Stimulated activated CD8-positive, alpha-beta memory T cell treated with anti-CD3 and anti-CD28 coated beads, Interleukin-4, amount 100 ng/mL, for 1 hour (primary cell): ENCODE measurements at regions not wholly inside any gene's neighbourhood (a gene's known extent, or its start where the extent isn't known, plus 50 kb on each side); places are given as distances from the start of the nearest gene placed in this dataset.

Experiments
- DNase-seq, 2 donors: peaks; one replicate each; pipeline ENCODE4 v3.0.0-alpha.2; 2020; ENCODE audit warnings: low read depth in 2 of 2, low spot score in 1 of 2

DNA sequence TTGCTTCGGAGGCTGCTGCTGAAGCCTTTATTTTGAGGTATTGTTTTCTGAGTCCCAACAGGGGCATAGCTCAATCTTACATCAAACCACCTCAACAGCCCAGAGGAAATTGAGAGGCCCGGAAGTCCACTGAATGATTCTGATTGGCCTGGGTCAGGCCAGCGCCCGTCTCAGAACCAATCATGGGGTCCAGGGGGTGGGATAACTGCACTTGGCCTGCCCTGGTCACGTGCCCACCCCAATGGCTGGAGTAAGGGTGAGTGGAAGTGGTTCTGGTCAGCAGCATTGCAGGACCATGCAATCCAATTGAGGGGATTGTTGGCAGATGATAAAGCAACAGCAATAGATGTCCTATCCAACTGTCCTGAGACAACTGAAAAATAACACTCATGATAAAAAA is 190.6 kb downstream of the HERPUD2 start:
- no peak for DNase-seq

DNA sequence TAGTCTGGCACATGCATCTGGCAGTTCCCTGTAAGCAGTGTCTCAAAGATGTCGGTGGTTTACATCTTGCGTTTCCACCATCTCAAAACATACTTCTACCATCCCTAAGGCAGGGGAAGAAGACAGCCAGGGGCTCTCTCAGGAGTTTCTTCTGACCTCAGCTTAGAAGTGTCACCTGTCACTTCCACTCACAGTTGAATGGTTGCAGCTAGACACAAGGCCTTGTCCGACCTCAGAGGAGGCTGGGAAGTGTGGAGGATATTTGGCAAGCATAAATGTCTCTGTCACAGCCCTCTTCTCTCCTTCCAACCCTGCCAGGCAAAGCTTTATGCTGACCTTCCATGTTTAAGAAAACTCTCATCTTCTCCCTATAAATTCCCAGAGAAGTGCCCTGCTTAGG is 193.3 kb downstream of the HERPUD2 start:
- no peak for DNase-seq

DNA sequence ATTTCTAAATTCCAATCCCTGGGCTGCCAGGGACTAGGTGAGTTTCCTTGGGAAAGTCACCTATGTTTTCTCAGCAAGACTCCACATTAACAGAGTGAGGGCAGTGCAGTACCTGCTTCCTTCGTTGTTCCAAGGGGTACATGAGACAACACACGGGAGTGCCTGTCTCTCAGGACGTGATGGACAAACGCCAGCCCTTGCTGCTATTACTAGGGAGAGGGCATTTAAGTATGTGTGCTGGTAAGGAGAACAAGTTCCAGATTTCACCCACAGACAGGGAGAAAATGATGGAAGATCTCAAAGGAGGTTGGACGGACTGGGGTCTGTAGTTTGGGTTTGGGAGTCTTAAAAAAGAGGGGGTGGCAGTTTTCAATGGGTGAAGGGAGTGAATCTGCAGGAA is 195.7 kb downstream of the HERPUD2 start:
- DNase-seq = no peak

DNA sequence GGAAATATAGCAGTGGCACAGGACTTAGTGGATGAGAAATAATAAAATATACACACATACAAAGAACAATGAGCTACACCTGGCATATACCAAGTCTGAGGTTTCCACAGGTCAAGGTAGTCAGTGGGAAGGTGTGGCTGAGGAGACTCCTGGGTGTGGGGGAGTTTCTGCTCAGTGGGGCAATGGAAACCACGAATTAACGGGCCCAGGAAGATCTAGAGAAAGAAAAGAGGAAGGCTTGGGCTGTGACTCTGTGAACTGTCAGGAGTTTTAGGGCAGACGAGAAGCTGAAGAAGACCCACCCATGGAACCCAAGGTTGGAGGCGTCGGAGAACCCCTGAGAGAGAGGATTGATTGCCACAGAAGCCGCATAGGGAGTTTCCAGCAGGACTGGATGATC is 196.5 kb downstream of the HERPUD2 start:
- DNase-seq = no peak

DNA sequence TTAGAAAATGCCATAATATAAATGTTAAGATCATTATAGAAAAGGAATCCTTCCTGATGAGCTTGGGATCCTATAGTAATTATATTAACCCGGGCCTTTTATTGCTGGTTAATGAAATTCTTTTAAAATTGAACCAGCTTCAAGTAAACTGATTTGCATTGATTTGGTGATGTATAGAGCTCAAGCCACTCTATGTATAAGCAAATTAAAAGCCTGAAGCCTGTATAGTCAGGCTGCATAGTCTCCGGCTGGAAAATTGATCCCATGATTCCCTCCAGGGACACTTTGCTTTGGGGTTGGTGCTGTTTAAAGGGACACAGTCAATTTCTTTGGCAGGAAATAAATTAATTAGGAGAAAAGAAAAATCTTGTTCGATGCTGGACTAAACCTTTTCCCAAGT is 199.1 kb downstream of the HERPUD2 start:
- DNase-seq = no peak

GRCh38 chr7:35495377-35495776 is 199.6 kb downstream of the HERPUD2 start:
- DNase-seq = no peak

DNA sequence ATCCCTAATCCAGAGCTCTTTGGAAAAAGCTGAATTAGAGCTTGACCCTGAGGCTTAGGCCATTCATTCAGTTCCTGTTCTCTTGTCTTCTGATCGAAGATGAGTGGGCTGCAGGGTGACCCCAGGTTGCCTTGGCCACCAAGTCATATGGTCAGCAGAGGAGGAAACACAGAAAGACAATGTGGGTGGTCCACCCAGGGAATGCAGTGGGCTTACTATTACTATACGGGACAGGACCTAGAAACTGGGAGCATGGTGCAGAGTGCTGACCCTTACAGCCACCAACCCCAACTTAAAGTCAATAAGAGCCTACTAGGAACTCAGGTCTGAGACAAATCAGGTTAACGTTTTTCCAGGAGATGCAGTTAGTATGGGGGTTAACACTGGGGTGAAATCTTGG is 200.5 kb downstream of the HERPUD2 start:
- DNase-seq = no peak

DNA sequence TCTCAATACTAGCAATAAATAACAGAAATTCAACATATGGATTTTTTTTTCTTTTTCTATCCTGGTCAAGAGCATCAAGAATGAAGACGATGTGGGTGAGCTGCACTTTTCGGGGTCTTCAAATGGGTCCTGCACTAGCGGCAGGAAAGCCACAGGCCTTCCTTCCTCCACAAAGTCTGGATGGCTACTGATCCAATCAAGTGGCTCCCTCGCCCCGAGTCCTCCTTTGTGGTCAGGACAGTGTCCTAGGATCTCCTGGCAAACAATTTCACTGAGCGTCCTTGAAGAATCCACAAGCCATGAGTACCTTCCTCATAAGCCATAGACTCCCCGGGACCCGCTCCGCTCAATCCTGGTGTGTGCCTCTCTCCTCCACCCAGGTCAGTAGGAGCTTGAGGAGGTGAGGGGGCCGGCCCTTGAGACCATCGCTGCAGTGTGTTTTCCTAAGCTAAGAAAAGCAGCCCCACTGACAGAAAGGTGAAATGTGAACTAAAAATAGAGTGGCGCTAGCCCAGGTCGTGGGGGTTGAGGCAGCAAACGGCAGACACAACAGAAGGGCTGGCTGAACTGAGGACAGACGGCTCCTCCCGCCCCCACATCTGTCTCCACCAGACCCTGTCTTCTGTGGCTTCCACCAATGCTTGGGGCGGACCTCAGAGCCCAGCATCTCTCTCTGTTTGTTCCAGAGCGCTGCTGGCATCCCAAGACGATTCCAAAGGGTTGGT is 202.3 kb downstream of the HERPUD2 start:
- no peak for DNase-seq

GRCh38 chr7:35491233-35491632 is 203.7 kb downstream of the HERPUD2 start:
- no peak for DNase-seq

- DNase-seq = no peak
These were observed 207.1 kb downstream of the HERPUD2 start for GRCh38 chr7:35487841-35488240.

GRCh38 chr7:35487402-35487801 is 207.5 kb downstream of the HERPUD2 start:
- DNase-seq = no peak

DNA sequence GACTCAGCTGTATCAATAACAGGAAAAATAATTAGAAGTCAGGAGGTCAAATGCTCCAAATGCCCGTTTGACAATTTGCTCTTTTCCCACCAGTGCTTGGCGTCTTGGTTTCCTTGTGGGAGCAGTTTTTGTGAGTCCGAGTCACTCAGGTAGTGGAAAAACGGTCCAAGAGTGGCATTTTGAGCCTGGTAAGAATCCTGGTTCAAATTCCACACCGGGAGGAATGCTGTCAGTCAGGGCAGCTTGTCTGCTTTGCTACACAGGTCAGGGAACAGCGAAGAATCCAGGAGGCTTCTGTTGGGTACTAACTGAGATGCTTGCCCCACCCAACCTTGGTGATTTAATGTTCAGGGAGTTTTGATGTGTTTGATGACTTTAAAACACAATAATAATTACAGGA is 209.5 kb downstream of the HERPUD2 start:
- DNase-seq = no peak

DNA sequence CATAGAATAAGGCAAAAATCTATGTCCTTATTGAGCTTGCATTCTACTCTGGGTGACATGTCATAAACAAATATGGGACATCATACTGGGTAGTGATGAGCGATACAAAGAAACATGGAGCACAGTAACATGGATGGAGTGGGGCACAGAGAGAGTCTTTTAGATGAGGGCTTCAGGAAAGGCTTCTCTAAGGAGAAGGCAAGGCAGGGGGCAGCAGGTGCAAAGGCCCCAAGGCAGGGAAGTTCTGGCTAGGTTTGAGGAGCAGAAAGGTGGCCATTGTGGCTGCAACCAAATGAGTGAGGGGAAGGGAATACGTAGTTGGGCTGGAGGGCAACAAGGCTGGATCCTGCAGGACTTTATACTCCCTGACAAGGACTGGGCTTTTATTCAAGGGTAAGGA is 211.4 kb downstream of the HERPUD2 start:
- DNase-seq = no peak

DNA sequence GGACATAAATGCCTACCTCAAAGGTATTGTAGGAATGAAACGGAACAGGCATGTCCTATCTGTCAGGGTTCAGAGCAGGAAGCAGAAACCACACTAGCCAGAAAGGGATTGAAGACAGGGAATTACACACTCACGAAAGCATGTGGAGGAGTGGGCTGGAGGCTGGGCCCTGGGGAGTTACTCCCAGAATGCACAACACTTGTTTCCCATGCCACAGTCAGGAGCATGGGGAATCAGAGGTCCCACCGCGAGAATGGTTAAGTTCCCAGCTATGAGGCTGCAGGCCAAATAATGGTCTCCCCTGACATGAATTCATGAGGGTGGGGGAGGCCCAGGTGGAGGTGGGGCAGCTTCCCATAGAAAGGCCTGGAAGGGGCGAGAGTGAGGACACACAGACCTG is 212.7 kb downstream of the HERPUD2 start:
- no peak for DNase-seq

- no peak for DNase-seq
These were observed 214.1 kb downstream of the HERPUD2 start for GRCh38 chr7:35480806-35481205.

GRCh38 chr7:35477609-35478008 is 217.3 kb downstream of the HERPUD2 start:
- DNase-seq = no peak

DNA sequence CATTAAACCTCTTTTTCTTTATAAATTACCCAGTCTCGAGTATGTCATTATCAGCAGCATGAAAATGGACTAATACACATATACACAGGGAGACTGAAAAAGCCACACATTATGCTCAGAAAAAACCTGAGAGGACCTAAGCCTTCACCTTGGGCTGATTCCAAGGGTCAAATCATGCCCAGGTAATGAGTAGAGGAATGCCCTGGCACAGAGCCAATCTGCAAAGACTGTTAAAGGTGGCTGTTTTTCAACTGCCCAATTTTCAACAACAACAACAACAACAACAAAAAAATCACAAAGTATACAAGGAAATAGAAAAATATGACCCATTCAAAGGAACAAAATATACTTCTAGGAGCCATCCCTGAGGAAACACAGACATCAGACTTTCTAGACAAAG is 220.2 kb upstream of the TBX20 start:
- no peak for DNase-seq

DNA sequence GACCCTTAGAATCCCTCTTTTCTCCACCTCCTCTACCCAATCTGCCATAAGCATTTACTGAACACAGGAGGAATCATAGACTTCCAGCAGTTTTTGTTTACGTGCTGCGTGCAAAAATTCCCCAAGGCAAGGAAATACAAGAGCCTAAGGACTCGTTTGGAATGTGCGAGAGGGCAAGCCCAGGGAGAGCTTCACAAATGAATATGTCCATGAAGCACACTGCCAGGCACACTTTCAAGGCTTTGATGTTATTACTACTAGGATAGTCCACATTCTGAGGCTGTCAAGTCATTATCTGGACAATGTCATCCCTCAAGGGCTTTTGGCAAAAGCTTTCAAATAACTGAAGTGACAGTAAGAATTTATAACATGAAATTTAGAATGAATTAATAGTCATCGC is 214.7 kb upstream of the TBX20 start:
- no peak for DNase-seq

DNA sequence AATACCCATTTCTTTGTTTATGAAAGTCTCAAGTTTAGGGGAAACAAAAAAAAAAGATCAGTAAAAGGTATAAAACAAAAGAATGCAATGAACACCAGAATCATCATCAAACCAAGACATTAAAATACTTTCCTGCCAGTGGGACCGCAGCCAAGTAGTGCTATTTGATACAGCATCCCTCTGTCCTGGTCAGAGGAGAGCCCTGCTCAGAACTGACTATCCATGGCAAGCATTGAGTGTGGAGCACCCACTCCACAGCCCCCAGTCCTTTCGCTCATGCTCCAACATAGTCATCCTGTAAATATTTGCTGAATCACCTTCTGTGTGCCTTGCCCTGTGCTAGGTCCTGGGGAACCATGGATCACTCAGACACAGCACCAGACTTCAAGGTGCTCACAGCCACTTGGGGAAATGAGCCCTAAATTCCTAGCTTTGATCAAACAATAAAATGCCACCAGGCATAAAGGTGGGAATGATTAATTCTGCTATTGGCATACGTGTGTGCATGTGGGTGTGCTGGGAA is 213.6 kb upstream of the TBX20 start:
- no peak for DNase-seq

- no peak for DNase-seq
These were observed 212.0 kb upstream of the TBX20 start for GRCh38 chr7:35465791-35466336.

GRCh38 chr7:35463751-35464150 is 209.9 kb upstream of the TBX20 start:
- no peak for DNase-seq

- no peak for DNase-seq
These were observed 209.3 kb upstream of the TBX20 start for GRCh38 chr7:35463176-35463700.
